Stomach (tissue), 4 donors: ENCODE measurements at regions not wholly inside any gene's neighbourhood (a gene's known extent, or its start where the extent isn't known, plus 50 kb on each side); places are given as distances from the start of the nearest gene placed in this dataset.

Experiments
- EP300 ChIP-seq: sonication (generic); formaldehyde crosslinking; IDR thresholded peaks from one replicate; pipeline ENCODE4 v1.6.1; 2017; ENCODE audit warnings: antibody characterized with exemption
- POLR2A ChIP-seq, 4 donors: fragments of 450-650 bp; IDR thresholded peaks; one replicate each; pipeline ENCODE4 v1.6.1; 2016; ENCODE audit warnings: antibody characterized with exemption in 4 of 4, control low read depth in 2 of 4, mild to moderate bottlenecking in 1 of 4, moderate library complexity in 1 of 4
- POLR2AphosphoS5 ChIP-seq, 3 donors: sonication (generic); formaldehyde crosslinking; IDR thresholded peaks; one replicate each; pipeline ENCODE4 v1.6.1; 2016; ENCODE audit warnings: antibody characterized with exemption in 3 of 3
- TF ChIP-seq, protein P1 (sequence below), 7 experiments: fragments of 450-650 bp in 4 of 7; fragments of 200-600 bp in 3 of 7; sonication (generic) in 3 of 7; IDR thresholded peaks; one replicate each; pipeline ENCODE4 v1.5.1; 2016 to 2019; ENCODE audit warnings: antibody characterized with exemption in 7 of 7, control low read depth in 2 of 7, mild to moderate bottlenecking in 1 of 7

DNA sequence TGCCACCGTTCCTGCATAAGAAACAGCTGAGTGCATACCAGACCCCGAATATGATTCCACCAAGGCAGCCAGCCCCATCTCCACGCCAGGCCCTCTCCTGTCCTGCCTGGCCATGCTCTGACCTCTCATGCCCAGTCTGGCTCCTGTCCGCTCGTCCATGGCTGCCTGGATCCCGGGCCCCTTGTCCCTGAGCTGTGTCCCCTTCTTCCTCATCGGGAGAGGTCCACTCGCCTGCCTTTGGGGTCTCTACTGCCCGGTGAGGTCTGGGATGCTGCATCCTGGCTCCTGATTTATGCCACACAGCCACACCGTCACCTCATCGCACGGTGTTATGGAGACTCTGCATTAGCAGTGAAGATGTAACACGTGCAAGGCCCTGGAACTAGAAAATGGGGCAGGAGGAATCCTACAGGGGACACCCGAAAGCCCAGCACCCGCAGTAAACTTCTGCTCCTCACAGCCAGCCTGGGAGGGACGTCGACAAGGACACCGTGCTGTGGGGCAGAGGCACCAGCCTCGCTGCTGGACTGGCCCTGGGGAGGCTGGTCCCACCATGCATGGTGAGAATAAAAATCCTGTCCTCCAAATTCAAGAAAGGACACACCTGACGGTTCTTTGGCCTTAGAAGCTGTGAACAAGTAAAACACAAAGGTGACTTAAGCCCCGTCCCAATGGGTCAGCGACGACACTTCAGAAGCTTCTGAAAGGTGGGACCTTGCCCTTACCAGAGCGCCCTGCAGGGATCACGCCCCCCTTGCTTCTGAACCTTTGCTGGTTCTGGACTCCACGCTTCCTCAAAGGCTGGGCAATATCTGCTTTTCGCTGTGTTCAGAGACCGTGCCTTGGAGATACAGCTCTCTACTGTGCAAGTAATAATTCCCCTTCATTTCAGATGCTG lies 103.0 kb downstream of the DLL1 start:
- TF ChIP-seq, protein P1, sequence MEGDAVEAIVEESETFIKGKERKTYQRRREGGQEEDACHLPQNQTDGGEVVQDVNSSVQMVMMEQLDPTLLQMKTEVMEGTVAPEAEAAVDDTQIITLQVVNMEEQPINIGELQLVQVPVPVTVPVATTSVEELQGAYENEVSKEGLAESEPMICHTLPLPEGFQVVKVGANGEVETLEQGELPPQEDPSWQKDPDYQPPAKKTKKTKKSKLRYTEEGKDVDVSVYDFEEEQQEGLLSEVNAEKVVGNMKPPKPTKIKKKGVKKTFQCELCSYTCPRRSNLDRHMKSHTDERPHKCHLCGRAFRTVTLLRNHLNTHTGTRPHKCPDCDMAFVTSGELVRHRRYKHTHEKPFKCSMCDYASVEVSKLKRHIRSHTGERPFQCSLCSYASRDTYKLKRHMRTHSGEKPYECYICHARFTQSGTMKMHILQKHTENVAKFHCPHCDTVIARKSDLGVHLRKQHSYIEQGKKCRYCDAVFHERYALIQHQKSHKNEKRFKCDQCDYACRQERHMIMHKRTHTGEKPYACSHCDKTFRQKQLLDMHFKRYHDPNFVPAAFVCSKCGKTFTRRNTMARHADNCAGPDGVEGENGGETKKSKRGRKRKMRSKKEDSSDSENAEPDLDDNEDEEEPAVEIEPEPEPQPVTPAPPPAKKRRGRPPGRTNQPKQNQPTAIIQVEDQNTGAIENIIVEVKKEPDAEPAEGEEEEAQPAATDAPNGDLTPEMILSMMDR (IDR thresholded peaks at IDR 0.05), result no peak
- no peak for TF ChIP-seq POLR2A (IDR thresholded peaks at IDR 0.05)
- TF ChIP-seq POLR2AphosphoS5 (IDR thresholded peaks at IDR 0.05), result no peak
- no peak for TF ChIP-seq EP300
